Liver (tissue), 8 donors: ENCODE measurements at regions not wholly inside any gene's neighbourhood (a gene's known extent, or its start where the extent isn't known, plus 50 kb on each side); places are given as distances from the start of the nearest gene placed in this dataset.

Experiments
- DNase-seq: peaks from one replicate; pipeline ENCODE4 v3.0.0-alpha.2; 2017; ENCODE audit warnings: low spot score
- H3K27ac ChIP-seq, 2 donors: one replicate each; pipeline ENCODE4 v1.7.0; 2013; ENCODE audit warnings: inconsistent platforms in 2 of 2, low read length in 2 of 2, control low read depth in 1 of 2, low read depth in 1 of 2, mild to moderate bottlenecking in 1 of 2
- H3K27me3 ChIP-seq, 4 donors: one replicate each; pipeline versions ENCODE4 v1.6.1 to v1.7.0; 2013; ENCODE audit warnings: low read length in 3 of 4, inconsistent platforms in 1 of 4, mild to moderate bottlenecking in 1 of 4, moderate library complexity in 1 of 4; ENCODE audit not compliant: control insufficient read depth in 4 of 4, insufficient read depth in 4 of 4
- H3K36me3 ChIP-seq, 4 donors: one replicate each; pipeline versions ENCODE4 v1.6.1 to v1.7.0; 2013; ENCODE audit warnings: low read length in 3 of 4, mild to moderate bottlenecking in 3 of 4, low read depth in 1 of 4, moderate library complexity in 1 of 4; ENCODE audit not compliant: control insufficient read depth in 4 of 4, insufficient read depth in 3 of 4
- H3K4me1 ChIP-seq, 4 donors: one replicate each; pipeline versions ENCODE4 v1.6.1 to v1.7.0; 2013; ENCODE audit warnings: low read length in 3 of 4, mild to moderate bottlenecking in 3 of 4, moderate library complexity in 1 of 4; ENCODE audit not compliant: control insufficient read depth in 4 of 4, insufficient read depth in 4 of 4
- H3K4me3 ChIP-seq, 3 donors: one replicate each; pipeline versions ENCODE4 v1.6.1 to v1.7.0; 2013; ENCODE audit warnings: low read length in 3 of 3, control low read depth in 1 of 3, low read depth in 1 of 3, mild to moderate bottlenecking in 1 of 3
- H3K9ac ChIP-seq, 2 donors: one replicate each; pipeline ENCODE4 v1.7.0; 2013; ENCODE audit warnings: low read length in 2 of 2, mild to moderate bottlenecking in 2 of 2, moderate library complexity in 2 of 2, control low read depth in 1 of 2, low read depth in 1 of 2
- H3K9me3 ChIP-seq, 4 donors: one replicate each; pipeline versions ENCODE4 v1.6.1 to v1.7.0; 2013; ENCODE audit warnings: low read length in 3 of 4; ENCODE audit not compliant: control insufficient read depth in 4 of 4
- CTCF ChIP-seq: fragments of 150-350 bp; IDR thresholded peaks from 2 replicates; pipeline ENCODE4 v1.5.1; 2017; ENCODE audit warnings: improper control_type of control experiment, low read depth, low read length; ENCODE audit not compliant: missing input control
- EGR1 ChIP-seq, 2 donors: IDR thresholded peaks; 2 replicates each; pipeline ENCODE4 v1.6.1; 2016 to 2018; ENCODE audit warnings: antibody characterized with exemption in 2 of 2, low read depth in 2 of 2
- FOXA1 ChIP-seq: IDR thresholded peaks from 2 replicates; pipeline ENCODE4 v1.6.1; 2016; ENCODE audit warnings: antibody characterized with exemption
- FOXA2 ChIP-seq: IDR thresholded peaks from 2 replicates; pipeline ENCODE4 v1.6.1; 2016; ENCODE audit warnings: antibody characterized with exemption
- GABPA ChIP-seq, 2 donors: IDR thresholded peaks in 1 of 2; conservative IDR thresholded peaks in 1 of 2; 2 replicates each; pipeline ENCODE4 v1.6.1; 2016; ENCODE audit warnings: antibody characterized with exemption in 2 of 2, mild to moderate bottlenecking in 1 of 2, moderate library complexity in 1 of 2
- HNF4A ChIP-seq, 2 donors: conservative IDR thresholded peaks; 2 replicates each; pipeline ENCODE4 v1.6.1; 2016; ENCODE audit warnings: antibody characterized with exemption in 2 of 2, mild to moderate bottlenecking in 2 of 2
- HNF4G ChIP-seq: IDR thresholded peaks from 2 replicates; pipeline ENCODE4 v1.6.1; 2016; ENCODE audit warnings: antibody characterized with exemption
- JUND ChIP-seq, 2 donors: IDR thresholded peaks; 2 replicates each; pipeline ENCODE4 v1.6.1; 2016; ENCODE audit warnings: antibody characterized with exemption in 2 of 2
- MAX ChIP-seq: IDR thresholded peaks from 2 replicates; pipeline ENCODE4 v1.6.1; 2016; ENCODE audit warnings: antibody characterized with exemption
- NR2F2 ChIP-seq: IDR thresholded peaks from 2 replicates; pipeline ENCODE4 v1.6.1; 2016; ENCODE audit warnings: antibody characterized with exemption
- RAD21 ChIP-seq, 2 donors: IDR thresholded peaks; 2 replicates each; pipeline ENCODE4 v1.6.1; 2016; ENCODE audit warnings: antibody characterized with exemption in 2 of 2, mild to moderate bottlenecking in 2 of 2
- REST ChIP-seq: IDR thresholded peaks from 2 replicates; pipeline ENCODE4 v1.6.1; 2016; ENCODE audit warnings: antibody characterized with exemption, mild to moderate bottlenecking
- RXRA ChIP-seq, 2 donors: IDR thresholded peaks; 2 replicates each; pipeline ENCODE4 v1.6.1; 2017 to 2018; ENCODE audit warnings: antibody characterized with exemption in 2 of 2, mild to moderate bottlenecking in 1 of 2
- SP1 ChIP-seq: IDR thresholded peaks from 2 replicates; pipeline ENCODE4 v1.6.1; 2018; ENCODE audit warnings: antibody characterized with exemption, mild to moderate bottlenecking
- TAF1 ChIP-seq: conservative IDR thresholded peaks from 2 replicates; pipeline ENCODE4 v1.6.1; 2016; ENCODE audit warnings: antibody characterized with exemption, mild to moderate bottlenecking
- YY1 ChIP-seq: IDR thresholded peaks from 2 replicates; pipeline ENCODE4 v1.6.1; 2016; ENCODE audit warnings: antibody characterized with exemption, mild to moderate bottlenecking
- whole genome bisulfite sequencing: extraction: QIAGEN DNeasy Blood & Tissue Kit; methylation state at CpG from one replicate; pipeline ENCODE4 v1.1.7; 2013; 5-methylcytosine and 5-hydroxymethylcytosine counted together
- TF ChIP-seq, protein P1 (sequence below): IDR thresholded peaks from 2 replicates; pipeline ENCODE4 v1.6.1; 2016; ENCODE audit warnings: antibody characterized with exemption
- TF ChIP-seq, protein P2 (sequence below): IDR thresholded peaks from 2 replicates; pipeline ENCODE4 v1.6.1; 2016; ENCODE audit warnings: antibody characterized with exemption
- donor health status: healthy.
- donor health status: healthy.
- donor health status: healthy.
- donor health status: healthy.
- donor health status: healthy.

GRCh38 chr13:111638233-111638632, 317.8 kb downstream of the TEX29 start:
- WGBS = 91% methylated on average over 1 of the region's 1 CpG
- Histone ChIP-seq H3K9ac (no peak overlapping the region), H3K4me1 (no peaks in the 10 kb centered on the region), H3K27ac (no peak overlapping the region), H3K9me3 (no peaks in the 10 kb centered on the region), H3K36me3 (no peaks in the 10 kb centered on the region), H3K4me3 (no peak overlapping the region), H3K27me3 (no peaks in the 10 kb centered on the region)
- no peak for TF ChIP-seq RXRA (IDR thresholded peaks at IDR 0.05)
- TF ChIP-seq JUND (IDR thresholded peaks at IDR 0.05) = no peak
- no peak for TF ChIP-seq GABPA (IDR thresholded peaks at IDR 0.05 in 1 of 2, conservative IDR thresholded peaks at IDR 0.05 in 1 of 2)
- TF ChIP-seq MAX = no peak
- no peak for TF ChIP-seq SP1
- TF ChIP-seq FOXA2 = no peak
- TF ChIP-seq FOXA1 = no peak
- TF ChIP-seq TAF1 = no peak
- no peak for TF ChIP-seq NR2F2
- TF ChIP-seq EGR1 (IDR thresholded peaks at IDR 0.05; ENCODE audit: low read depth in 2 of 2) = no peak
- TF ChIP-seq, protein P1, sequence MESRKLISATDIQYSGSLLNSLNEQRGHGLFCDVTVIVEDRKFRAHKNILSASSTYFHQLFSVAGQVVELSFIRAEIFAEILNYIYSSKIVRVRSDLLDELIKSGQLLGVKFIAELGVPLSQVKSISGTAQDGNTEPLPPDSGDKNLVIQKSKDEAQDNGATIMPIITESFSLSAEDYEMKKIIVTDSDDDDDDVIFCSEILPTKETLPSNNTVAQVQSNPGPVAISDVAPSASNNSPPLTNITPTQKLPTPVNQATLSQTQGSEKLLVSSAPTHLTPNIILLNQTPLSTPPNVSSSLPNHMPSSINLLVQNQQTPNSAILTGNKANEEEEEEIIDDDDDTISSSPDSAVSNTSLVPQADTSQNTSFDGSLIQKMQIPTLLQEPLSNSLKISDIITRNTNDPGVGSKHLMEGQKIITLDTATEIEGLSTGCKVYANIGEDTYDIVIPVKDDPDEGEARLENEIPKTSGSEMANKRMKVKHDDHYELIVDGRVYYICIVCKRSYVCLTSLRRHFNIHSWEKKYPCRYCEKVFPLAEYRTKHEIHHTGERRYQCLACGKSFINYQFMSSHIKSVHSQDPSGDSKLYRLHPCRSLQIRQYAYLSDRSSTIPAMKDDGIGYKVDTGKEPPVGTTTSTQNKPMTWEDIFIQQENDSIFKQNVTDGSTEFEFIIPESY = no peak
- TF ChIP-seq HNF4G = no peak
- no peak for TF ChIP-seq HNF4A (conservative IDR thresholded peaks at IDR 0.05)
- TF ChIP-seq, protein P2, sequence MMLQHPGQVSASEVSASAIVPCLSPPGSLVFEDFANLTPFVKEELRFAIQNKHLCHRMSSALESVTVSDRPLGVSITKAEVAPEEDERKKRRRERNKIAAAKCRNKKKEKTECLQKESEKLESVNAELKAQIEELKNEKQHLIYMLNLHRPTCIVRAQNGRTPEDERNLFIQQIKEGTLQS = no peak
- TF ChIP-seq RAD21 (IDR thresholded peaks at IDR 0.05) = no peak
- TF ChIP-seq YY1 = no peak
- TF ChIP-seq REST = no peak
- no peak for TF ChIP-seq CTCF
- DNase-seq = no peak
